ENCODE measurements at regions not wholly inside any gene's neighbourhood (a gene's known extent, or its start where the extent isn't known, plus 50 kb on each side); places are given as distances from the start of the nearest gene placed in this dataset.

GRCh38 chr13:72293206-72293605 lies 426.2 kb upstream of the DACH1 start:
- DNase-seq (ENCODE audit: low read depth) = no peak
- TF ChIP-seq CTCF (IDR thresholded peaks at IDR 0.05; ENCODE audit: low read depth, low read length, missing control alignments) = no peak
- no peak overlapping the region for H3K4me3 ChIP-seq (ENCODE audit: low read depth, low read length)

- DNase-seq (ENCODE audit: low read depth) = no peak
- no peak for TF ChIP-seq CTCF (IDR thresholded peaks at IDR 0.05; ENCODE audit: low read depth, low read length, missing control alignments)
- H3K4me3 ChIP-seq (ENCODE audit: low read depth, low read length) = no peak overlapping the region
Measured at GRCh38 chr13:72290962-72291681, 424.1 kb upstream of the DACH1 start.

- no peak for DNase-seq (ENCODE audit: low read depth)
- TF ChIP-seq CTCF (IDR thresholded peaks at IDR 0.05; ENCODE audit: low read depth, low read length, missing control alignments) = no peak
- no peak overlapping the region for H3K4me3 ChIP-seq (ENCODE audit: low read depth, low read length)
Measured at GRCh38 chr13:72286421-72286820, 419.4 kb upstream of the DACH1 start.

GRCh38 chr13:72284791-72285190 lies 417.8 kb upstream of the DACH1 start:
- TF ChIP-seq CTCF (IDR thresholded peaks at IDR 0.05; ENCODE audit: low read depth, low read length, missing control alignments) = no peak
- no peak for DNase-seq (ENCODE audit: low read depth)
- no peak overlapping the region for H3K4me3 ChIP-seq (ENCODE audit: low read depth, low read length)

- no peak for DNase-seq (ENCODE audit: low read depth)
- no peak for TF ChIP-seq CTCF (IDR thresholded peaks at IDR 0.05; ENCODE audit: low read depth, low read length, missing control alignments)
- no peak overlapping the region for H3K4me3 ChIP-seq (ENCODE audit: low read depth, low read length)
Measured at GRCh38 chr13:72261732-72262131, 394.7 kb upstream of the DACH1 start.

GRCh38 chr13:72259528-72259927 lies 392.5 kb upstream of the DACH1 start:
- no peak for DNase-seq (ENCODE audit: low read depth)
- no peak overlapping the region for H3K4me3 ChIP-seq (ENCODE audit: low read depth, low read length)
- TF ChIP-seq CTCF (IDR thresholded peaks at IDR 0.05; ENCODE audit: low read depth, low read length, missing control alignments) = no peak

GRCh38 chr13:72258340-72258981 lies 391.5 kb upstream of the DACH1 start:
- DNase-seq (ENCODE audit: low read depth) = no peak
- H3K4me3 ChIP-seq (ENCODE audit: low read depth, low read length) = no peak overlapping the region
- no peak for TF ChIP-seq CTCF (IDR thresholded peaks at IDR 0.05; ENCODE audit: low read depth, low read length, missing control alignments)
